ENCODE measurements at regions not wholly inside any gene's neighbourhood (a gene's known extent, or its start where the extent isn't known, plus 50 kb on each side); places are given as distances from the start of the nearest gene placed in this dataset.

DNA sequence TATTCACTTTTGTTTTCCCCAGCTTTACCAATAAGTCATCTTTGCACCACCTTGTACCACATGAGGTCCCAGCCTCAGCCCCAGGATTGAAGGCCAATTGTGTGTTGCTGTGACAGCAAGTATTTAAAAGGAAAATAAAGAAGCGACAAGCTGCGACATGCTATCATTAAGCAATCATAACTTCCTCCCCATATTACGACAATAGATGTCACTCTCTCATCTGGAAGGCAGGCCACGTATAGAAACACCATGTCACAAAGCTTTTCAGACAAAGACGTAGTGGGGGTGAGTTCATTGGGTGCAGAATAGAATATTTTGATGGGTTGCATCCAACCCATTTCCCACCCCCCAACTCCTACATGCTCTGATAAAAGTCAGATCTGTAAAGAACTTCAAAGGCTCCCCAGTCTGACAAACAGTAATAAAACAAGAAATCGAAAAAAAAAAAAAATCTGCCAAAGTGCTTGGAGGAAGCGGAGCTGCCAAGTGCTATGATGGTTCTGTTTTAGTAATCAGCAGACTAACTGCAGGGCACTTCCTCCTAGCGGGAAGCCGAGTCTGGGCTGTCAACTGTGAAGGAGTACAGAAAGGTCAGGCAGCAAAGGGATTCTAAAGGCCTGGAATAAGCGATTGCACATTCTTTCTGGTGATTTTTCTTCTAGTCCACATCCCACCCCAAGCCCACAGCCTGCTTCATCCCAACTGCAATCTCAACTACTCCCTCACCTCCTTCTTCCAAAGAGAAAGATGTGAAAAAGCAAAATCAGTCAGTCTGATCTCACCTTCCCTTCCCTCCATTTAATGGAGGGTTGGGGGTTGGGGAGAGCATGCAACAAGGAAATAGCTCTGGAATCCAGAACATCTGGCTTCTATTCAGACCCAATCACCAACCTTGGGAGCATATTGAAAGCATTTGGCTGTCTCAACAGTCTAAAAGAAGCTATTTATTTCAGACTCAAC lies 131.4 kb upstream of the UBASH3B start:
- TF ChIP-seq, protein P1, sequence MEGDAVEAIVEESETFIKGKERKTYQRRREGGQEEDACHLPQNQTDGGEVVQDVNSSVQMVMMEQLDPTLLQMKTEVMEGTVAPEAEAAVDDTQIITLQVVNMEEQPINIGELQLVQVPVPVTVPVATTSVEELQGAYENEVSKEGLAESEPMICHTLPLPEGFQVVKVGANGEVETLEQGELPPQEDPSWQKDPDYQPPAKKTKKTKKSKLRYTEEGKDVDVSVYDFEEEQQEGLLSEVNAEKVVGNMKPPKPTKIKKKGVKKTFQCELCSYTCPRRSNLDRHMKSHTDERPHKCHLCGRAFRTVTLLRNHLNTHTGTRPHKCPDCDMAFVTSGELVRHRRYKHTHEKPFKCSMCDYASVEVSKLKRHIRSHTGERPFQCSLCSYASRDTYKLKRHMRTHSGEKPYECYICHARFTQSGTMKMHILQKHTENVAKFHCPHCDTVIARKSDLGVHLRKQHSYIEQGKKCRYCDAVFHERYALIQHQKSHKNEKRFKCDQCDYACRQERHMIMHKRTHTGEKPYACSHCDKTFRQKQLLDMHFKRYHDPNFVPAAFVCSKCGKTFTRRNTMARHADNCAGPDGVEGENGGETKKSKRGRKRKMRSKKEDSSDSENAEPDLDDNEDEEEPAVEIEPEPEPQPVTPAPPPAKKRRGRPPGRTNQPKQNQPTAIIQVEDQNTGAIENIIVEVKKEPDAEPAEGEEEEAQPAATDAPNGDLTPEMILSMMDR (IDR thresholded peaks at IDR 0.05), result no peak
- TF ChIP-seq POLR2A (IDR thresholded peaks at IDR 0.05), result no peak

Measured in testis (tissue), 2 donors.